A549 (cell line): ENCODE measurements at regions not wholly inside any gene's neighbourhood (a gene's known extent, or its start where the extent isn't known, plus 50 kb on each side); places are given as distances from the start of the nearest gene placed in this dataset.
"Not testable (repeated sequence)": the region's sequence is repeated elsewhere in the genome, so short reads cannot be mapped to it uniquely, and the experiment has no call there.

Experiments
- ATAC-seq, 2 experiments: fragments of 200-7000 bp in 1 of 2; fragments of >200 bp in 1 of 2; cut with Nextera tagmentation in 1 of 2; cut with Tn5 transposase in 1 of 2; 3 replicates each; pipeline versions ENCODE4 v1.8.0 to v1.9.1; 2018 to 2020; ENCODE audit warnings: mild to moderate bottlenecking in 1 of 2, moderate library complexity in 1 of 2
- CTCF ChIA-PET: fragments of 300-600 bp; sonication (Branson Sonifier 250); formaldehyde crosslinking; extraction: SDS; loops from one replicate; lab custom pipeline; 2021; ENCODE audit warnings: antibody characterized with exemption, inconsistent platforms; lab: Yijun Ruan, JAX
- POLR2A ChIA-PET: fragments of 350-600 bp; formaldehyde crosslinking; extraction: SDS; loops from one replicate; lab custom pipeline; 2021; ENCODE audit warnings: antibody characterized with exemption, inconsistent platforms; lab: Yijun Ruan, JAX
- DNase-seq, 2 experiments: peaks; one replicate each; pipeline versions ENCODE4 v3.0.0 to v3.0.0-alpha.2; 2011 to 2016; ENCODE audit warnings: low read depth in 1 of 2, low spot score in 1 of 2
- FAIRE-seq: peaks from 2 replicates; lab custom pipeline; 2011; peaks lifted over from hg19 to GRCh38; lab: Jason Lieb, UNC
- H3K27ac ChIP-seq, 2 experiments: fragments of >200 bp; sonication (Bioruptor Twin); formaldehyde crosslinking; 3 replicates each; pipeline ENCODE4 v1.5.1; 2016 to 2017
- H3K4me1 ChIP-seq: fragments of >200 bp; sonication (Bioruptor Twin); formaldehyde crosslinking; 3 replicates; pipeline ENCODE4 v1.6.1; 2016
- H3K4me2 ChIP-seq: fragments of >200 bp; sonication (Bioruptor Twin); formaldehyde crosslinking; 3 replicates; pipeline ENCODE4 v1.6.1; 2016
- H3K4me3 ChIP-seq: fragments of >200 bp; sonication (Bioruptor Twin); formaldehyde crosslinking; 3 replicates; pipeline ENCODE4 v1.5.1; 2016
- H3K9me3 ChIP-seq: fragments of >200 bp; sonication (Bioruptor Twin); formaldehyde crosslinking; 3 replicates; pipeline ENCODE4 v1.6.1; 2016
- CEBPB ChIP-seq, 2 experiments: fragments of >200 bp in 1 of 2; sonication (Bioruptor Twin) in 1 of 2; formaldehyde crosslinking in 1 of 2; IDR thresholded peaks; 2 replicates each; pipeline ENCODE4 v1.6.1; 2012 to 2016
- FOXS1 ChIP-seq: fragments of 250-450 bp; sonication (Bioruptor Pico); IDR thresholded peaks from 2 replicates; pipeline ENCODE4 v1.5.0; 2020; ENCODE audit warnings: mild to moderate bottlenecking, moderate library complexity
- GATA3 ChIP-seq: IDR thresholded peaks from 2 replicates; pipeline ENCODE4 v1.6.1; 2012; ENCODE audit warnings: borderline replicate concordance
- HDAC2 ChIP-seq: fragments of 200-600 bp; sonication (generic); IDR thresholded peaks from 2 replicates; pipeline ENCODE4 v1.6.1; 2016
- HEYL ChIP-seq: fragments of 250-450 bp; sonication (Bioruptor Pico); IDR thresholded peaks from 2 replicates; pipeline ENCODE4 v1.8.0; 2021; ENCODE audit warnings: mild to moderate bottlenecking, moderate library complexity
- HOXB13 ChIP-seq: fragments of 250-450 bp; sonication (Bioruptor Pico); IDR thresholded peaks from 2 replicates; pipeline ENCODE4 v1.5.0; 2020; ENCODE audit warnings: low read depth, mild to moderate bottlenecking, moderate library complexity
- HOXB5 ChIP-seq: fragments of 250-450 bp; sonication (Bioruptor Pico); IDR thresholded peaks from 2 replicates; pipeline ENCODE4 v1.5.0; 2020; ENCODE audit warnings: mild to moderate bottlenecking, moderate library complexity
- JUN ChIP-seq, 2 experiments: fragments of >200 bp; sonication (Bioruptor Twin); formaldehyde crosslinking; IDR thresholded peaks; 2 replicates in 1 of 2; 3 replicates in 1 of 2; pipeline ENCODE4 v1.6.1; 2016 to 2017
- KDM5A ChIP-seq: fragments of 200-600 bp; sonication (generic); IDR thresholded peaks from 2 replicates; pipeline ENCODE4 v1.6.1; 2016; ENCODE audit warnings: antibody characterized with exemption, mild to moderate bottlenecking
- MAFK ChIP-seq: fragments of 450-650 bp; IDR thresholded peaks from 2 replicates; pipeline ENCODE4 v1.6.1; 2014; ENCODE audit not compliant: partially characterized antibody
- MAZ ChIP-seq: fragments of 150-350 bp; IDR thresholded peaks from 2 replicates; pipeline ENCODE4 v1.6.1; 2014; ENCODE audit warnings: antibody characterized with exemption, low read depth, low read length, borderline replicate concordance
- NR3C1 ChIP-seq: fragments of >200 bp; sonication (Bioruptor Twin); formaldehyde crosslinking; IDR thresholded peaks from 3 replicates; pipeline ENCODE4 v1.6.1; 2017
- POLR2A ChIP-seq: IDR thresholded peaks from 2 replicates; pipeline ENCODE4 v1.6.1; 2012; ENCODE audit warnings: mild to moderate bottlenecking, low read length
- RFX5 ChIP-seq: fragments of 450-650 bp; IDR thresholded peaks from 2 replicates; pipeline ENCODE4 v1.7.1; 2014; ENCODE audit warnings: antibody characterized with exemption, mild to moderate bottlenecking, moderate library complexity
- SMC3 ChIP-seq: fragments of >200 bp; sonication (Bioruptor Twin); formaldehyde crosslinking; IDR thresholded peaks from 3 replicates; pipeline ENCODE4 v1.6.1; 2018; ENCODE audit warnings: inconsistent platforms
- SREBF2 ChIP-seq: fragments of 450-650 bp; IDR thresholded peaks from 2 replicates; pipeline ENCODE4 v1.6.1; 2014; ENCODE audit warnings: mild to moderate bottlenecking, moderate library complexity
- TFCP2L1 ChIP-seq: fragments of 250-450 bp; sonication (Bioruptor Pico); IDR thresholded peaks from 2 replicates; pipeline ENCODE4 v1.5.0; 2021; ENCODE audit warnings: mild to moderate bottlenecking
- TP53 ChIP-seq: fragments of 250-450 bp; sonication (Bioruptor Pico); IDR thresholded peaks from 2 replicates; pipeline ENCODE4 v1.5.0; 2021; ENCODE audit warnings: mild to moderate bottlenecking, moderate library complexity
- ZFP36 ChIP-seq: fragments of 450-650 bp; IDR thresholded peaks from 2 replicates; pipeline ENCODE4 v1.6.1; 2014; ENCODE audit warnings: borderline replicate concordance; ENCODE audit not compliant: partially characterized antibody
- WGBS: methylation state at CpG from one replicate; pipeline ENCODE4 v1.1.6; 2017; ENCODE audit errors: missing lambda C conversion rate; 5-methylcytosine and 5-hydroxymethylcytosine counted together
- TF ChIP-seq, protein P1 (sequence below): IDR thresholded peaks from 2 replicates; pipeline ENCODE4 v1.6.1; 2012
- TF ChIP-seq, protein P2 (sequence below): fragments of >200 bp; sonication (Bioruptor Twin); formaldehyde crosslinking; IDR thresholded peaks from 3 replicates; pipeline ENCODE4 v1.6.1; 2016
- TF ChIP-seq, protein P3 (sequence below): fragments of 450-650 bp; IDR thresholded peaks from 2 replicates; pipeline ENCODE4 v1.6.1; 2014; ENCODE audit warnings: antibody characterized with exemption

DNA sequence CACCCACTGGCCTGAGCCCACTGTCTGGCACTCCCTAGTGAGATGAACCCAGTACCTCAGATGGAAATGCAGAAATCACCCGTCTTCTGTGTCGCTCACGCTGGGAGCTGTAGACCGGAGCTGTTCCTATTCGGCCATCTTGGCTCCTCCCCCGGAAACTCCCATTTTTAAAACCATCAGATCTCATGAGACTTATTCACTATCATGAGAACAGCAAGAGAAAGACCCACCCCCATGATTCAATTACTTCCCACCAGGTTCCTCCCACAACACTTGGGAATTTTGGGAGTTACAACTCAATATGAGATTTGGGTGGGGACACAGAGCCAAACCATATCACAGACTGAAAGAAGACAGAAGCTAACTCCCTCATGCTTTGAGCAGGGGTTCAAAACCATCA, 134.5 kb downstream of the SLC39A8 start:
- H3K4me1 ChIP-seq, DNase-seq, H3K4me2 ChIP-seq, CTCF ChIA-PET, H3K27ac ChIP-seq, H3K9me3 ChIP-seq, FAIRE-seq, ATAC-seq, POLR2A ChIA-PET, H3K4me3 ChIP-seq: not testable (repeated sequence)
- WGBS: 77% methylated on average over 6 of the region's 6 CpGs

DNA sequence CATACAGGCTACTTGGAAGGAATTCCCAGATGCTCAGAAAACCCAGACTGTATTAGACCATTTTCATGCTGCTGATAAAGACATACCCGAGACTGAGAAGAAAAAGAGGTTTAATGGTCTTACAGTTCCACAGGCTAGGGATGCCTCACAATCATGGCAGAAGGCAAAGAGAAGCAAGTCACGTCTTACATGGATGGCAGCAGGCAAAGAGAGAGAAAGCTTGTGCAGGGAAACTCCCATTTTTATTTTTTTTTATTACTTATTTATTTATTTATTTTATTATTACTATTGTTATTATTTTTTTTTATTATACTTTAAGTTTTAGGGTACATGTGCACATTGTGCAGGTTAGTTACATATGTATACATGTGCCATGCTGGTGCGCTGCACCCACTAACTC, 140.6 kb downstream of the SLC39A8 start:
- H3K9me3 ChIP-seq, FAIRE-seq, POLR2A ChIA-PET, H3K4me3 ChIP-seq, DNase-seq, H3K4me1 ChIP-seq, CTCF ChIA-PET, H3K4me2 ChIP-seq, H3K27ac ChIP-seq, ATAC-seq: not testable (repeated sequence)
- WGBS: 62% methylated on average over 3 of the region's 3 CpGs

DNA sequence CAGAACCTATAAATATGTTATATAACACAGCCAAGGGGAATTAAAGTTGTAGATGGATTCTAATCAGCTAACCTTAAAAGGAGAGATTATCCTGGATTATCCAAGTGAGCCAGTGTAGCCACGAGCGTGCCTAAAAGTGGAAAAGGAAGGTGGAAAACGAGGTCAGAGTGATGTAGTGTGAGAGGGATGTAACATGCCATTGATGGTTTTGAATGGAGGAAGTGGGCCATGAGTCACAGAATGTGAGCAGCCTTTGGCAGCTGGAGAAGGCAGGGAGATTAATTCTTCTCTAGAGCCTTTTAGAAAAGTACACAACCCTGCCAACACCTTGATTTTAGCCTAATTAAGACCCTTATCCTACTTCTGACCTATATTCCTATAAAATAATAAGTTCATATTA, 149.1 kb downstream of the SLC39A8 start:
- DNase-seq (no peak), FAIRE-seq (no peak), ATAC-seq (no peak)
- no peaks in the 10 kb centered on the region for H3K4me1 ChIP-seq
- H3K27ac ChIP-seq: no peak overlapping the region
- TF ChIP-seq CEBPB (IDR thresholded peaks at IDR 0.05): no peak
- no peak overlapping the region for H3K4me3 ChIP-seq
- 42% methylated on average over 3 of the region's 3 CpGs for WGBS
- POLR2A ChIA-PET: no interaction called here
- CTCF ChIA-PET: no interaction called here
- H3K4me2 ChIP-seq: no peak overlapping the region
- no peaks in the 10 kb centered on the region for H3K9me3 ChIP-seq

DNA sequence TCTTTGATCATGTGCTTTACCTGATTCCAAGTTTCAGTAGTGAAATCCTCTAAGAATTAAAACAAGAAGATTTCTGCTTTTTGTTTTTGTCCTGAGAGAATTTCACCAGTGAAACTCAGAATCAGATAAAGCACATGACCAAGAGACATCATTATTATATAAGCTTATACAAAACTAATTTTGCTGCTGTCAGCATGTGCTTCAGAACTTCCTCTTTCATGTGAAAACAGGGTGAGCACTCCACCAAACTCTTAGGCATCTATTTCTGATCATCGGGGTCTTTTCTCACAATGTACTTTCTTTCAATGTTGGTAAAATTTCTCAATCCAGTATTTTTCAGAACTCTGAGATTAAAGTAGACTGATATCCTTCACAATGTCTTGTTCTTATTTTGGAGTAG, 152.1 kb downstream of the SLC39A8 start:
- H3K9me3 ChIP-seq: no peaks in the 10 kb centered on the region
- no peaks in the 10 kb centered on the region for H3K4me1 ChIP-seq
- H3K27ac ChIP-seq: no peak overlapping the region
- H3K4me3 ChIP-seq: no peak overlapping the region
- H3K4me2 ChIP-seq: no peak overlapping the region
- CTCF ChIA-PET: interaction anchor here (0.7 kb wide), 1 partner anchor 21 kb away, joined by 3 read pairs; no protein-coding TSS in a partner anchor
- 84% methylated on average over 1 of the region's 1 CpG for WGBS
- ATAC-seq: no peak
- TF ChIP-seq, protein P1, sequence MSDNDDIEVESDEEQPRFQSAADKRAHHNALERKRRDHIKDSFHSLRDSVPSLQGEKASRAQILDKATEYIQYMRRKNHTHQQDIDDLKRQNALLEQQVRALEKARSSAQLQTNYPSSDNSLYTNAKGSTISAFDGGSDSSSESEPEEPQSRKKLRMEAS: no peak
- TF ChIP-seq POLR2A (no peak), MAFK (peak; percentile 10), GATA3 (no peak), HDAC2 (no peak)
- POLR2A ChIA-PET: no interaction called here
- no peak for DNase-seq
- FAIRE-seq: no peak

DNA sequence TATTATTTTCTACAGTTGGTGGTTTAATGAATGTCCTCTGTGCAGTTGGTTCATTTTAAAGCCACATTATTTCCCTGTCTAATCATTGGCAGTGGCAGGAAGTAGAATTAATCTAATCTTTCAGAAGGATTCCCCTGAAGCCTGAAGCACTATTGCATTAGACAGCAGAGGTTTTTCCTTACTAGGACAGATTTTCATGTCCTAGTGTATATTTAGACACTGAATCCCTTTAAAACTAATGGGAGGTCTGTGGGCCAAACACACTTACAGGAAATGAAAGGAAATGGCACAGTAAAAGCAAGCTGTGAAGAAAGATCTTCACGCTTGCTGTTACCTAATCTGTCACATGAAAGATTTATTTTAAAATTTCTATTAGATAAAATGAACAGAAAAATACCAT, 165.2 kb downstream of the SLC39A8 start:
- ChIA-PET POLR2A (no interaction called here), CTCF (no interaction called here)
- no peak overlapping the region for H3K27ac ChIP-seq
- no peak overlapping the region for H3K4me2 ChIP-seq
- FAIRE-seq (no peak), ATAC-seq (no peak), DNase-seq (no peak)
- H3K9me3 ChIP-seq: no peaks in the 10 kb centered on the region
- TF ChIP-seq HOXB5 (CRISPR knock-in tag) (no peak), JUN (IDR thresholded peaks at IDR 0.05) (no peak), FOXS1 (CRISPR knock-in tag) (no peak), TP53 (CRISPR knock-in tag) (no peak), HEYL (no peak), NR3C1 (no peak), RFX5 (no peak), MAZ (no peak), HOXB13 (no peak), TFCP2L1 (CRISPR knock-in tag) (no peak), SREBF2 (no peak), KDM5A (no peak), SMC3 (no peak), ZFP36 (no peak)
- TF ChIP-seq, protein P2, sequence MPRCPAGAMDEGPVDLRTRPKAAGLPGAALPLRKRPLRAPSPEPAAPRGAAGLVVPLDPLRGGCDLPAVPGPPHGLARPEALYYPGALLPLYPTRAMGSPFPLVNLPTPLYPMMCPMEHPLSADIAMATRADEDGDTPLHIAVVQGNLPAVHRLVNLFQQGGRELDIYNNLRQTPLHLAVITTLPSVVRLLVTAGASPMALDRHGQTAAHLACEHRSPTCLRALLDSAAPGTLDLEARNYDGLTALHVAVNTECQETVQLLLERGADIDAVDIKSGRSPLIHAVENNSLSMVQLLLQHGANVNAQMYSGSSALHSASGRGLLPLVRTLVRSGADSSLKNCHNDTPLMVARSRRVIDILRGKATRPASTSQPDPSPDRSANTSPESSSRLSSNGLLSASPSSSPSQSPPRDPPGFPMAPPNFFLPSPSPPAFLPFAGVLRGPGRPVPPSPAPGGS: no peak
- TF ChIP-seq, protein P1: no peak
- TF ChIP-seq, protein P3, sequence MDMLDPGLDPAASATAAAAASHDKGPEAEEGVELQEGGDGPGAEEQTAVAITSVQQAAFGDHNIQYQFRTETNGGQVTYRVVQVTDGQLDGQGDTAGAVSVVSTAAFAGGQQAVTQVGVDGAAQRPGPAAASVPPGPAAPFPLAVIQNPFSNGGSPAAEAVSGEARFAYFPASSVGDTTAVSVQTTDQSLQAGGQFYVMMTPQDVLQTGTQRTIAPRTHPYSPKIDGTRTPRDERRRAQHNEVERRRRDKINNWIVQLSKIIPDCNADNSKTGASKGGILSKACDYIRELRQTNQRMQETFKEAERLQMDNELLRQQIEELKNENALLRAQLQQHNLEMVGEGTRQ: no peak
- H3K4me3 ChIP-seq: no peak overlapping the region
- H3K4me1 ChIP-seq: no peaks in the 10 kb centered on the region; the same call in 2 of the 3 replicates
- WGBS: 87% methylated on average over 1 of the region's 1 CpG
